Psoas muscle (tissue), 7 donors: ENCODE measurements at regions not wholly inside any gene's neighbourhood (a gene's known extent, or its start where the extent isn't known, plus 50 kb on each side); places are given as distances from the start of the nearest gene placed in this dataset.

ENCODE experiments used
- ATAC-seq, 4 donors: fragments of 200-7000 bp; cut with Tn5 transposase; one replicate each; pipeline ENCODE4 v1.9.1; 2020; ENCODE audit warnings: moderate library complexity in 3 of 4, mild to moderate bottlenecking in 2 of 4
- DNase-seq, 2 donors: peaks; one replicate each; pipeline ENCODE4 v3.0.0-alpha.2; 2020
- H3K27ac ChIP-seq: fragments of 200-600 bp; one replicate; pipeline ENCODE4 v1.8.0; 2022
- H3K27me3 ChIP-seq, 3 donors: fragments of 200-600 bp in 1 of 3; one replicate each; pipeline versions ENCODE4 v1.6.1 to v1.8.0; 2013 to 2022; ENCODE audit warnings: low read length in 2 of 3, mild to moderate bottlenecking in 2 of 3, moderate library complexity in 1 of 3; ENCODE audit not compliant: insufficient read depth in 3 of 3
- H3K36me3 ChIP-seq, 2 donors: fragments of 200-600 bp in 1 of 2; one replicate each; pipeline versions ENCODE4 v1.6.1 to v1.8.0; 2013 to 2022; ENCODE audit warnings: low read depth in 1 of 2, mild to moderate bottlenecking in 1 of 2, moderate library complexity in 1 of 2; ENCODE audit not compliant: insufficient read depth in 1 of 2
- H3K4me1 ChIP-seq: fragments of 200-600 bp; one replicate; pipeline ENCODE4 v1.8.0; 2022
- H3K4me3 ChIP-seq: fragments of 200-600 bp; one replicate; pipeline ENCODE4 v1.8.0; 2022; ENCODE audit warnings: mild to moderate bottlenecking
- H3K9me3 ChIP-seq: fragments of 200-600 bp; one replicate; pipeline ENCODE4 v1.8.0; 2022
- WGBS, 3 donors: extraction: QIAGEN DNeasy Blood & Tissue Kit; methylation state at CpG; one replicate each; pipeline versions ENCODE4 v1.1.6 to v1.1.7; 2013; 5-methylcytosine and 5-hydroxymethylcytosine counted together
- intact Hi-C, 2 donors: fragments of 100-400 bp; cut with DNase I; formaldehyde crosslinking; loops; one replicate each; pipeline versions ENCODE4 v1.11.0 to v1.14.2; 2022
- TF ChIP-seq, protein P1 (sequence below): fragments of 200-600 bp; IDR thresholded peaks from one replicate; pipeline ENCODE4 v1.8.0; 2022; ENCODE audit warnings: antibody characterized with exemption
- donor health status: healthy with polysubstance abuse.
- donor health status: DM: no; HTN: no; CAD: no; lungs with moderate emphysema.
- donor health status: Bipolar disorder and iron deficiency.
- donor health status: healthy.
- donor health status: DM: yes; HTN: yes; CAD: no.
- donor health status: DM: no; HTN: no; CAD: no.
- donor health status: DM: yes; HTN: yes; CAD: no.

DNA sequence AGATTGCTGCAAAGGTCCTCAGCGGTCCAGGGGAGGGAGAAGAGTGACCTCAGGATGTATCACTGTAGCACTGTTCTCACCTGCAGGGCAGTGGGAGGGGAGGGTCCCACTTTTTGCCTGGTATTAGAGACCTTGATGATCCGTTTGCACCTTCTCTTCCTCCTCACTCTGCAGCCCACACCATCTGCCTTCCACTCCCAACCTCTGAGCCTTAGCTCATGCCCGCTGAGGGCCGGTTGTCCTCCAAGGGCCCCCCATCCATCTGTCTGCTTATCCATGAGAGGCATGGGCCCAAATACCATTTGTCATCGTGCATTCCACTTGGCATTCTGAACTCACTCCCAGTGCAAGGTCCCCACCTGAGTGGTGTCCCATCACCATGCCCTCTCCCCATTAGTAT lies 64.6 kb upstream of the PCBD1 start:
- TF ChIP-seq, protein P1, sequence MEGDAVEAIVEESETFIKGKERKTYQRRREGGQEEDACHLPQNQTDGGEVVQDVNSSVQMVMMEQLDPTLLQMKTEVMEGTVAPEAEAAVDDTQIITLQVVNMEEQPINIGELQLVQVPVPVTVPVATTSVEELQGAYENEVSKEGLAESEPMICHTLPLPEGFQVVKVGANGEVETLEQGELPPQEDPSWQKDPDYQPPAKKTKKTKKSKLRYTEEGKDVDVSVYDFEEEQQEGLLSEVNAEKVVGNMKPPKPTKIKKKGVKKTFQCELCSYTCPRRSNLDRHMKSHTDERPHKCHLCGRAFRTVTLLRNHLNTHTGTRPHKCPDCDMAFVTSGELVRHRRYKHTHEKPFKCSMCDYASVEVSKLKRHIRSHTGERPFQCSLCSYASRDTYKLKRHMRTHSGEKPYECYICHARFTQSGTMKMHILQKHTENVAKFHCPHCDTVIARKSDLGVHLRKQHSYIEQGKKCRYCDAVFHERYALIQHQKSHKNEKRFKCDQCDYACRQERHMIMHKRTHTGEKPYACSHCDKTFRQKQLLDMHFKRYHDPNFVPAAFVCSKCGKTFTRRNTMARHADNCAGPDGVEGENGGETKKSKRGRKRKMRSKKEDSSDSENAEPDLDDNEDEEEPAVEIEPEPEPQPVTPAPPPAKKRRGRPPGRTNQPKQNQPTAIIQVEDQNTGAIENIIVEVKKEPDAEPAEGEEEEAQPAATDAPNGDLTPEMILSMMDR: no peak
- Histone ChIP-seq H3K4me3 (no peak overlapping the region), H3K9me3 (no peaks in the 10 kb centered on the region), H3K4me1 (no peaks in the 10 kb centered on the region), H3K36me3 (no peaks in the 10 kb centered on the region), H3K27me3 (peaks cover 0 to 1% (median 0%) of the 10 kb centered on the region in 3 donors), H3K27ac (no peak overlapping the region)
- DNase-seq (peak in 1 of 2 donors; percentile 13), ATAC-seq (no peak)
- WGBS, 3 donors: 80 to 83% (median 81%) methylated on average over 5 of the region's 5 CpGs
- intact Hi-C loops: no loop called here

DNA sequence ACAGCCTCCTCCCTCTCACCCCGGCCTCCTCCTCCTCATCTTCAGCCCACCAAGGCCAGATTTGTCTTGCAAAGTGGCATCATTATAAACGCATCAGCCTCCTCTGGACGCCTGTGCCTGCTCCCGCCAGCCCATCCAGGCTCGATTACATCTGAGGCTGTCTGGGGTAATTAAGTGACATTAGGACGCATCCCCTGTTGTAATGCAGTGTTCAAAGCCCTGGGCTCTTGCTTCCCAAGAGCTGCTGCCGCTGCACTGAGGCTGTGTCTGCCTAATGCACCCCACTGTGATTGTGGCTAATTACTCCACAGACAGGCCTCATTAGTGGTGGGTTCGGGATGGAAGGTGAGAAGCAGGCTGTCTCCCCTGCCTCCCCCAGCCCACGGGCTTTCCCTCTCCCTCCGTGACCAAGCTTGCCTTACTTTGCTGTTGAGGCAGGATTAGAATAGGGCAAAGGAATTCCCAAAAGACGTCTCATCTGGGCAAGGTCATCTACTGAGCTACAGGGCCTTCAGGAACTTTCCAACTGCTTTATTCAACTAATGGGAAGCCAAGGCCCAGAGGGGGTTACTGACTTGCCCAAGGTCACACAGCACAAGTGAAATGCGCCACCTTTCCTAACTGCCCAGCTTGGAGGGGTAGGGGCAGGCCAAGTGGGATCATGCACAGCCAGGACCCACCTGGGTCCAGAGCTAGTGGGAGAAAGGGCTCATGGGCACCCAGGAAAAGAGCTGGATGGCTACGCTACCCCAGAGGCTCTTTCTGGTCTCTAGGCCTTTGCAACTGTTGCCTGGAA lies 66.2 kb upstream of the PCBD1 start:
- TF ChIP-seq, protein P1: no peak
- Histone ChIP-seq H3K27me3 (peaks cover 0 to 1% (median 0%) of the 10 kb centered on the region in 3 donors), H3K27ac (no peak overlapping the region), H3K9me3 (no peaks in the 10 kb centered on the region), H3K36me3 (no peaks in the 10 kb centered on the region), H3K4me1 (no peaks in the 10 kb centered on the region), H3K4me3 (no peak overlapping the region)
- 79 to 81% (median 80%) methylated on average over 13 of the region's 13 CpGs for whole genome bisulfite sequencing, 3 donors
- ATAC-seq: no peak
- intact Hi-C loops: no loop called here
- DNase-seq: peak in 1 of 2 donors; percentile 15

DNA sequence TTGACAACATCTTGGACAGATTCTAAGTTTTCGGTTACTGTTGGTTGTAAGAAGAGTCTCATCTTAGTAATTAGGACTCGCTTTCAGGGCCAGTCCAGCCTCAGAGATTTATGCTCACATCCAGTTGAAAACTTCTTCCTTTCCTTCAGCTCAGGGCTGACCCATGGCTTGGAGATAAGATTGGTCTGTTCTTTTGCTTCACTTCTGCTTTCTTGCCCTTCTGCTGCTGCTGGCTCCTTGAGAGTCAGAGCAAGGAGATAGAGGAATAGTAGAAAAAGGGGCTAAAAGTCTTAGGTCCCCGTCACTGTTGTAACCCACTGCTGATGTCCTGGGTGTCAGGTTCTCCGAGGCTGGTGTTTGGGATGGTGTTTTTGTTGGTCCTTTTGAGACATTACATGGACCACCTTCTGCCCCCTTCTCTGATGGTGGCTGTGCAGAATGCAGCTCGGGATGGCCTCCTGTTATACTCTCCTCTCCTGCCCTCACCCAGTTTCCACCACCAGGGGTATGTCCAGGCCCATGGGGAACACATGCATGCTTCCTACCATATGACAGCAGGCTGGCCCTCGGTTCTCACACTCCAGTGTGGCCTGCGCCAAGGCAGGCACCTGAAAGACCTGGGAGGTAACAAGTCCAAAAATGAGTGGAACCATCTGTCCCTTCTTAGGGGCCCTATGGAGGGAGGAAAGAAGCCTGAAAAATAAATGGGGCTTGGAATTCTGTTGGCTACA lies 67.8 kb upstream of the PCBD1 start:
- H3K36me3 ChIP-seq: no peaks in the 10 kb centered on the region
- peaks cover 0 to 1% (median 0%) of the 10 kb centered on the region in 3 donors for H3K27me3 ChIP-seq
- TF ChIP-seq, protein P1: no peak
- DNase-seq (peak in 1 of 2 donors; percentile 30), ATAC-seq (no peak)
- H3K9me3 ChIP-seq: no peaks in the 10 kb centered on the region
- 57 to 71% (median 62%) methylated on average over 7 of the region's 7 CpGs for WGBS, 3 donors
- intact Hi-C loops: no loop called here
- H3K4me1 ChIP-seq: no peaks in the 10 kb centered on the region
- H3K4me3 ChIP-seq: no peak overlapping the region
- H3K27ac ChIP-seq: no peak overlapping the region

DNA sequence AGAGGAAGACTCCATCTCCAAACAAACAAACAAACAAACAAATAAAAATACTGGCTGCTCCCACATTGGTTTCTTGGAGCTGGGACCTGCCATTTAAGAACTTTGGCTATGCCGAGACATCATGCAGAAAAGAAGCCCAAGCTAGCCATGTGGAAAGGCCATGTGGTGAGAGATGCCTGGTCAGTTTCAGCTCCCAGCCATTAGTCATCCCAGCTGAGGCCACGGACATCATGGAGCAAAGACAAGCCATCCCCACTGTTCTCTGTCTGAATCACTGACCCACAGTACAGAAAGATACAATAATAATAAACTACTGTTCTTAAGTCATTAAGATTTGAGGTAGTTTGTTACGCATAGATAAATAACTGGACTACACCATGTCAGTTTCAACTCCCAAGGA lies 70.0 kb upstream of the PCBD1 start:
- TF ChIP-seq, protein P1: no peak
- Histone ChIP-seq H3K36me3 (no peaks in the 10 kb centered on the region), H3K27ac (no peak overlapping the region), H3K9me3 (no peaks in the 10 kb centered on the region), H3K4me3 (no peak overlapping the region), H3K27me3 (peaks cover 0 to 4% (median 1%) of the 10 kb centered on the region in 3 donors), H3K4me1 (no peaks in the 10 kb centered on the region)
- WGBS, 3 donors: 77 to 85% (median 82%) methylated on average over 3 of the region's 3 CpGs
- DNase-seq (no peak), ATAC-seq (no peak)
- intact Hi-C loops: no loop called here
